Common myeloid progenitor, CD34-positive (primary cell): ENCODE measurements at regions not wholly inside any gene's neighbourhood (a gene's known extent, or its start where the extent isn't known, plus 50 kb on each side); places are given as distances from the start of the nearest gene placed in this dataset.

Experiments
- CTCF ChIA-PET: fragments of 350-600 bp; sonication (Branson Sonifier 250); formaldehyde crosslinking; loops from one replicate; lab custom pipeline; 2021; ENCODE audit warnings: antibody characterized with exemption; lab: Charles Lee
- POLR2A ChIA-PET: fragments of 350-600 bp; sonication (Branson Sonifier 250); formaldehyde crosslinking; loops from one replicate; lab custom pipeline; 2021; ENCODE audit warnings: antibody characterized with exemption; lab: Charles Lee
- DNase-seq, 3 donors: peaks; one replicate each; pipeline versions ENCODE4 v3.0.0 to v3.0.0-alpha.2; 2013
- H3K27ac ChIP-seq, 2 experiments: 1 replicate in 1 of 2; 2 replicates in 1 of 2; pipeline ENCODE4 v1.7.0; 2013; ENCODE audit warnings: inconsistent platforms in 2 of 2, low read length in 2 of 2, mild to moderate bottlenecking in 2 of 2, low read depth in 1 of 2, moderate library complexity in 1 of 2; ENCODE audit not compliant: severe bottlenecking in 2 of 2, insufficient read depth in 1 of 2, poor library complexity in 1 of 2
- H3K27me3 ChIP-seq, 5 experiments: replicated peaks in 2 of 5; 1 replicate in 3 of 5; 2 replicates in 2 of 5; pipeline versions ENCODE4 v1.6.1 to v1.7.0; 2013; ENCODE audit warnings: low read length in 4 of 5, mild to moderate bottlenecking in 2 of 5, moderate library complexity in 2 of 5, inconsistent platforms in 1 of 5; ENCODE audit not compliant: insufficient read depth in 5 of 5, control insufficient read depth in 4 of 5
- H3K36me3 ChIP-seq, 4 experiments: 1 replicate in 2 of 4; 2 replicates in 2 of 4; pipeline versions ENCODE4 v1.6.1 to v1.7.0; 2013; ENCODE audit warnings: low read length in 3 of 4, control low read depth in 1 of 4, mild to moderate bottlenecking in 1 of 4; ENCODE audit not compliant: control insufficient read depth in 4 of 4, insufficient read depth in 4 of 4
- H3K4me1 ChIP-seq, 4 experiments: 1 replicate in 3 of 4; 2 replicates in 1 of 4; pipeline versions ENCODE4 v1.6.1 to v1.7.1; 2013; ENCODE audit warnings: low read length in 3 of 4, mild to moderate bottlenecking in 3 of 4, control low read depth in 1 of 4, inconsistent platforms in 1 of 4, moderate library complexity in 1 of 4; ENCODE audit not compliant: control insufficient read depth in 4 of 4, insufficient read depth in 4 of 4; ENCODE audit errors: control extremely low read depth in 1 of 4
- H3K4me3 ChIP-seq, 7 experiments: 1 replicate in 4 of 7; 2 replicates in 3 of 7; pipeline versions ENCODE4 v1.5.1 to v1.7.0; 2013; ENCODE audit warnings: mild to moderate bottlenecking in 7 of 7, low read length in 6 of 7, moderate library complexity in 6 of 7, inconsistent platforms in 2 of 7, low read depth in 2 of 7, control low read depth in 1 of 7; ENCODE audit not compliant: insufficient read depth in 4 of 7, control insufficient read depth in 1 of 7; ENCODE audit errors: extremely low read depth in 1 of 7
- H3K9me3 ChIP-seq, 5 experiments: 1 replicate in 4 of 5; 2 replicates in 1 of 5; pipeline versions ENCODE4 v1.6.1 to v1.7.1; 2013; ENCODE audit warnings: low read length in 4 of 5, mild to moderate bottlenecking in 2 of 5, inconsistent platforms in 1 of 5, low read depth in 1 of 5, moderate library complexity in 1 of 5; ENCODE audit not compliant: control insufficient read depth in 4 of 5, insufficient read depth in 2 of 5; ENCODE audit errors: control extremely low read depth in 1 of 5
- WGBS: methylation state at CpG from one replicate; pipeline ENCODE4 v1.1.5; 2013; ENCODE audit not compliant: insufficient coverage; 5-methylcytosine and 5-hydroxymethylcytosine counted together

GRCh38 chrX:5752831-5753230 is 475.8 kb downstream of the NLGN4X start:
- ChIA-PET POLR2A (no interaction called here), CTCF (no interaction called here)
- WGBS = no CpG with 5 or more reads among the region's 1 CpG
- H3K27me3 ChIP-seq = no peaks in the 10 kb centered on the region
- DNase-seq = no peak
- no peaks in the 10 kb centered on the region for H3K4me1 ChIP-seq
- H3K9me3 ChIP-seq = no peaks in the 10 kb centered on the region
- no peaks in the 10 kb centered on the region for H3K36me3 ChIP-seq
- no peak overlapping the region for H3K27ac ChIP-seq
- no peak overlapping the region for H3K4me3 ChIP-seq

GRCh38 chrX:5748586-5749150 is 480.0 kb downstream of the NLGN4X start:
- ChIA-PET CTCF (no interaction called here), POLR2A (no interaction called here)
- Histone ChIP-seq H3K36me3 (no peaks in the 10 kb centered on the region), H3K9me3 (no peaks in the 10 kb centered on the region), H3K4me1 (no peaks in the 10 kb centered on the region), H3K4me3 (no peak overlapping the region), H3K27ac (no peak overlapping the region), H3K27me3 (no peaks in the 10 kb centered on the region)
- DNase-seq = no peak
- WGBS = 100% methylated on average over 5 of the region's 9 CpGs

GRCh38 chrX:5746231-5746630 is 482.4 kb downstream of the NLGN4X start:
- no peaks in the 10 kb centered on the region for H3K27me3 ChIP-seq
- no peak for DNase-seq
- WGBS = 68% methylated on average over 3 of the region's 4 CpGs
- no peak overlapping the region for H3K4me3 ChIP-seq
- ChIA-PET POLR2A (no interaction called here), CTCF (no interaction called here)
- H3K36me3 ChIP-seq = no peaks in the 10 kb centered on the region
- H3K9me3 ChIP-seq = no peaks in the 10 kb centered on the region
- no peaks in the 10 kb centered on the region for H3K4me1 ChIP-seq
- no peak overlapping the region for H3K27ac ChIP-seq

DNA sequence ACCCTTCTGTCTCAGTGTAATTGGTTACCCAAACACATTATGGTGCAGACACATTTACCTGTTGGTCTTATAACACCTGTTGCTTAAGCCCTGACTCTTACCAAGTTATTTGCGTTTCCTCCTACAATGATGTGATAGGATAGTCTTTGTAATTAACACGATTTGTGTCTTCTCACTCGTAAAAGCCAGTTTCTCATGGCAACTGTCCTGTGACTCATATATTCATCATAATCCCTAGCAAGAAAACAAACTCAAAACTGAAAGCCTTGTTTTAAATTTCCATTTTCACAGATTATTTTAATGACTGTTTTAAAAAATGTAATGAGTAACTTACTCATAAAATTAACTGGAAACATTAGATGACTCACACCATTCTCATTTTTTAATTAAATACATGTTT is 495.2 kb downstream of the NLGN4X start:
- CTCF ChIA-PET = no interaction called here
- DNase-seq = no peak
- no peak overlapping the region for H3K4me3 ChIP-seq
- no peak overlapping the region for H3K27ac ChIP-seq
- H3K36me3 ChIP-seq = no peaks in the 10 kb centered on the region
- H3K4me1 ChIP-seq = no peaks in the 10 kb centered on the region
- no peaks in the 10 kb centered on the region for H3K27me3 ChIP-seq
- WGBS = no CpG with 5 or more reads among the region's 3 CpGs
- POLR2A ChIA-PET = no interaction called here
- no peaks in the 10 kb centered on the region for H3K9me3 ChIP-seq

DNA sequence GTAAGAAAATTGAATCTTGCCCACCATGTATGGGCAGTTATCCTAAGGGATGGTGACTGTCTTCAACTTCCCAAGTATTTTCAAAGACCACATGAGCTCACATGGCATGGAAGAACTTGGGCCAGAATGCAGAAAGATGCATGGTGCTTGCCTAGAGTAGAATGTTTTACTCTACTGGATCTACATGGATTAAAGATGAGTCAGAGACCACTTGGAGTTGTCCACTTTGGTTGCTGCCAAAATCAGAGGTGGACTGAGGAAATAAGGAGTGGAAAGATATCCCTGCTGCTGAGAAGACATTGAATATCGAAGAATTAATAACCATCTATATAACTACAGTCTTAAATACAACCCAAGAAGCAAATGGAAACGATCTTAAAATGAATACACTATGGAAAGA is 498.1 kb downstream of the NLGN4X start:
- no peaks in the 10 kb centered on the region for H3K9me3 ChIP-seq
- WGBS = no CpG with 5 or more reads among the region's 2 CpGs
- CTCF ChIA-PET = no interaction called here
- H3K4me3 ChIP-seq = no peak overlapping the region
- no peaks in the 10 kb centered on the region for H3K36me3 ChIP-seq
- H3K27me3 ChIP-seq = no peaks in the 10 kb centered on the region
- DNase-seq = no peak
- no peak overlapping the region for H3K27ac ChIP-seq
- no peaks in the 10 kb centered on the region for H3K4me1 ChIP-seq
- POLR2A ChIA-PET = no interaction called here

DNA sequence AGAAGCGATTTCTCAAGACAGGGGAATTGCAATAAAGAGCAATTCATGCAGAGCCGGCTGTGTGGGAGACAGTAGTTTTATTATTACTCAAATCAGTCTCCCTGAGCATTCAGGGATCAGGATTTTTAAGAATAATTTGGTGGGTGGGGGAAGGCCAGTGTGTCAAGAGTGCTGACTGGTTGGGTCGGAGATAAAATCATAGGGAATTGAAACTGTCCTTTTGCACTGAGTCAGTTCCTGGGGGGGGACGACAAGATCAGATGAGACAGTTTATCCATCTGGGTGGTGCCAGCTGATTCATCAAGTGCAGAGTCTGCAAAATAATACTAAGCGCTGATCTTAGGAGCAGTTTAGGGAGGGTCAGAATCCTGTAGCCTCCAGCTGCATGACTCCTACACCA is 502.4 kb downstream of the NLGN4X start:
- Histone ChIP-seq H3K4me3 (no peak overlapping the region), H3K27ac (no peak overlapping the region), H3K9me3 (no peaks in the 10 kb centered on the region), H3K36me3 (no peaks in the 10 kb centered on the region), H3K27me3 (no peaks in the 10 kb centered on the region), H3K4me1 (no peaks in the 10 kb centered on the region)
- ChIA-PET CTCF (no interaction called here), POLR2A (no interaction called here)
- DNase-seq = no peak
- WGBS = 79% methylated on average over 3 of the region's 5 CpGs

- CTCF ChIA-PET = no interaction called here
- DNase-seq = no peak
- POLR2A ChIA-PET = no interaction called here
- no peaks in the 10 kb centered on the region for H3K36me3 ChIP-seq
- no peaks in the 10 kb centered on the region for H3K27me3 ChIP-seq
- H3K4me3 ChIP-seq = no peak overlapping the region
- H3K9me3 ChIP-seq = no peaks in the 10 kb centered on the region
- H3K27ac ChIP-seq = no peak overlapping the region
- no peaks in the 10 kb centered on the region for H3K4me1 ChIP-seq
- 88% methylated on average over 2 of the region's 5 CpGs for WGBS
Observed at GRCh38 chrX:5724123-5724522, 504.5 kb downstream of the NLGN4X start.
